Skeletal muscle tissue (tissue), 3 donors: ENCODE measurements at regions not wholly inside any gene's neighbourhood (a gene's known extent, or its start where the extent isn't known, plus 50 kb on each side); places are given as distances from the start of the nearest gene placed in this dataset.

ENCODE experiments used
- H3K27ac ChIP-seq: one replicate; pipeline ENCODE4 v1.7.0; 2013; ENCODE audit warnings: mild to moderate bottlenecking, low read depth, low read length, inconsistent platforms
- H3K27me3 ChIP-seq, 3 donors: one replicate each; pipeline ENCODE4 v1.7.0; 2013; ENCODE audit warnings: low read length in 3 of 3; ENCODE audit not compliant: control insufficient read depth in 3 of 3, insufficient read depth in 3 of 3
- H3K36me3 ChIP-seq, 3 donors: one replicate each; pipeline ENCODE4 v1.7.0; 2013; ENCODE audit warnings: low read length in 3 of 3; ENCODE audit not compliant: control insufficient read depth in 3 of 3, insufficient read depth in 3 of 3
- H3K4me1 ChIP-seq, 3 donors: one replicate each; pipeline ENCODE4 v1.7.0; 2013; ENCODE audit warnings: low read length in 3 of 3, mild to moderate bottlenecking in 3 of 3; ENCODE audit not compliant: control insufficient read depth in 3 of 3, insufficient read depth in 3 of 3
- H3K4me3 ChIP-seq, 3 donors: one replicate each; pipeline ENCODE4 v1.7.0; 2013; ENCODE audit warnings: low read length in 3 of 3
- H3K9ac ChIP-seq, 3 donors: one replicate each; pipeline ENCODE4 v1.7.0; 2013; ENCODE audit warnings: low read length in 3 of 3, mild to moderate bottlenecking in 3 of 3, moderate library complexity in 2 of 3, low read depth in 1 of 3
- H3K9me3 ChIP-seq, 3 donors: one replicate each; pipeline ENCODE4 v1.7.0; 2013; ENCODE audit warnings: low read length in 3 of 3; ENCODE audit not compliant: control insufficient read depth in 3 of 3
- donor health status: Osteomylitis.

DNA sequence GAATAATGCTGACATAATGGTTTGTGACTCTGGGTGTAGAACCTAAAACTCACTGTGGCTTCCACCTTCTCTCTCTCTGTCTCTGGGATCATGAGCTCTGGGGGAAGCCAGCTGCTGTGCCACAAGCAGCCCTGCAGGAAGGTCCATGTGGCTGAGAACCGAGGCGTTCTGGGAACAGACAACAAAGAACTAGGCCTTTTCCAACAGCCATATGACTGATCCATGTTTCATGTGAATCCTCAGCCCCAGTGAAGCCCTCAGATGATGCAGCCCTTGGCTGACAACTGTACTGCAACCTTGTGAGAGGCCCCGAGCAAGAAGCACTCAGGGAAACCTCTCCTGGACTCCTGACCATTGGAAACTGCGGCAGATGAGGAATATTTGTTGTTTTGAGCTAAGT is 56.6 kb downstream of the HLA-G start:
- Histone ChIP-seq H3K9ac (no peak overlapping the region), H3K4me1 (peaks cover 0 to 6% (median 4%) of the 10 kb centered on the region in 3 donors), H3K27me3 (peaks cover 0 to 7% (median 0%) of the 10 kb centered on the region in 3 donors)

DNA sequence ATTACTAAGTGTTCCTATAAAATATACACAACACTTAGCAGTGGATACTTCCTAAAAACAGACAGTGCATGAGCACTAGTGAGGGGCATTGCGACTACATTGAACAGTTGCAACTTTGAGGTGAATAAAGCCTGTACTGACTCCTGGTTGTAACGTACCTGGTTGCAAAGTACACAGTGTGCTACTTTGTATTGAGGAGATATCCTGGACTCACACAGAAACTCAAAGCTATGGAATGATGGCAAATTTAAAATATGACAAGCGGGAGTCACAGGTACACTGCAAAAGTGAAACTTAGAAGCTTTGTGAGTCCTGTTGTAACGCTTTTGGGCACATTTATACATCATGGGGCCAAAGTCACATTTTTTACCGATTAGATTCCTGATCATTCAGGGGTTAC is 55.6 kb upstream of the HLA-A start:
- Histone ChIP-seq H3K9me3 (no peaks in the 10 kb centered on the region), H3K27ac (no peak overlapping the region), H3K4me1 (peaks cover 0 to 6% (median 4%) of the 10 kb centered on the region in 3 donors), H3K4me3 (peak overlapping the region in 1 of 3 donors; percentile 77), H3K36me3 (no peaks in the 10 kb centered on the region), H3K9ac (peak overlapping the region in 1 of 3 donors; percentile 82), H3K27me3 (peaks cover 0 to 7% (median 0%) of the 10 kb centered on the region in 3 donors)

More for the DNA sequence above, 56.6 kb downstream of the HLA-G start:
- no peak overlapping the region for H3K4me3 ChIP-seq
- no peak overlapping the region for H3K27ac ChIP-seq
- no peaks in the 10 kb centered on the region for H3K36me3 ChIP-seq
- H3K9me3 ChIP-seq: no peaks in the 10 kb centered on the region

DNA sequence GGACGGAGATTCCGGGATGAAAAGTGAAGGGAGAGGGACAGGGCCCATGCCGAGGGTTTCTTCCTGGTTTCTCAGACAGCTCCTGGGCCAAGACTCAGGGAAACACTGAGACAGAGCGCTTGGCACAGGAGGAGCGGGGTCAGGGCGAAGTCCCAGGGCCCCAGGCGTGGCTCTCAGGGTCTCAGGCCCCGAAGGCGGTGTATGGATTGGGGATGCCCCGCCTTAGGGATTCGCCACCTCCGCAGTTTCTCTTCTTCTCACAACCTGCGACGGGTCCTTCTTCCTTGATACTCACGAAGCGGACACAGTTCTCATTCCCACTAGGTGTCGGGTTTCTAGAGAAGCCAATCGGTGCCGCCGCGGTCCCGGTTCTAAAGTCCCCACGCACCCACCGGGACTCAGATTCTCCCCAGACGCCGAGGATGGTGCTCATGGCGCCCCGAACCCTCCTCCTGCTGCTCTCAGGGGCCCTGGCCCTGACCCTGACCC is 55.0 kb upstream of the HLA-A start:
- peaks cover 0 to 7% (median 0%) of the 10 kb centered on the region in 3 donors for H3K27me3 ChIP-seq
- peak overlapping the region; percentile 71 for H3K27ac ChIP-seq
- no peaks in the 10 kb centered on the region for H3K36me3 ChIP-seq
- no peaks in the 10 kb centered on the region for H3K9me3 ChIP-seq
- peak overlapping the region; percentile 68 to 80 (median 77) for H3K4me3 ChIP-seq
- peak overlapping the region; percentile 65 to 82 (median 80) for H3K9ac ChIP-seq
- peaks cover 0 to 6% (median 4%) of the 10 kb centered on the region in 3 donors for H3K4me1 ChIP-seq

DNA sequence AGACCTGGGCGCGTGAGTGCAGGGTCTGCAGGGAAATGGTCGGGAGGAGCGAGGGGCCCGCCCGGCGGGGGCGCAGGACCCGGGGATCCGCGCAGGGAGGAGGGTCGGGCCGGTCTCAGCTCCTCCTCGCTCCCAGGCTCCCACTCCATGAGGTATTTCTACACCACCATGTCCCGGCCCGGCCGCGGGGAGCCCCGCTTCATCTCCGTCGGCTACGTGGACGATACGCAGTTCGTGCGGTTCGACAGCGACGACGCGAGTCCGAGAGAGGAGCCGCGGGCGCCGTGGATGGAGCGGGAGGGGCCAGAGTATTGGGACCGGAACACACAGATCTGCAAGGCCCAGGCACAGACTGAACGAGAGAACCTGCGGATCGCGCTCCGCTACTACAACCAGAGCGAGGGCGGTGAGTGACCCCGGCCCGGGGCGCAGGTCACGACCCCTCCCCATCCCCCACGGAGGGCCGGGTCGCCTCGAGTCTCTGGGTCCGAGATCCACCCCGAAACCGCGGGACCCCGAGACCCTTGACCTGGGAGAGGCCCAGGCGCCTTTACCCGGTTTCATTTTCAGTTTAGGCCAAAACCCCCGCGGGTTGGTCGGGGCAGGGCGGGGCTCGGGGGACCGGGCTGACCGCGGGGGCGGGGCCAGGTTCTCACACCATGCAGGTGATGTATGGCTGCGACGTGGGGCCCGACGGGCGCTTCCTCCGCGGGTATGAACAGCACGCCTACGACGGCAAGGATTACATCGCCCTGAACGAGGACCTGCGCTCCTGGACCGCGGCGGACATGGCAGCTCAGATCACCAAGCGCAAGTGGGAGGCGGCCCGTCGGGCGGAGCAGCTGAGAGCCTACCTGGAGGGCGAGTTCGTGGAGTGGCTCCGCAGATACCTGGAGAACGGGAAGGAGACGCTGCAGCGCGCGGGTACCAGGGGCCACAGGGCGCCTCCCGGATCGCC is 54.2 kb upstream of the HLA-A start:
- H3K36me3 ChIP-seq: no peaks in the 10 kb centered on the region
- peak overlapping the region; percentile 71 for H3K27ac ChIP-seq
- peak overlapping the region; percentile 53 to 82 (median 80) for H3K9ac ChIP-seq
- H3K4me1 ChIP-seq: peaks cover 0 to 6% (median 4%) of the 10 kb centered on the region in 3 donors
- H3K27me3 ChIP-seq: peaks cover 0 to 7% (median 0%) of the 10 kb centered on the region in 3 donors
- H3K9me3 ChIP-seq: no peaks in the 10 kb centered on the region
- H3K4me3 ChIP-seq: peak overlapping the region; percentile 68 to 80 (median 77)
